OCI-LY7 (cell line): ENCODE measurements at regions not wholly inside any gene's neighbourhood (a gene's known extent, or its start where the extent isn't known, plus 50 kb on each side); places are given as distances from the start of the nearest gene placed in this dataset.

Experiments
- EZH2phosphoT487 ChIP-seq: fragments of 200-600 bp; sonication (generic); IDR thresholded peaks from 2 replicates; pipeline ENCODE4 v1.6.1; 2018; ENCODE audit warnings: low read depth, borderline replicate concordance, mild to moderate bottlenecking, mixed run types, antibody characterized with exemption, low read length, moderate library complexity, mixed read lengths
- TF ChIP-seq, protein P1 (sequence below): fragments of 200-600 bp; sonication (generic); conservative IDR thresholded peaks from 2 replicates; pipeline ENCODE4 v1.5.1; 2014; ENCODE audit warnings: mild to moderate bottlenecking, antibody characterized with exemption, low read length, moderate library complexity, mixed read lengths

DNA sequence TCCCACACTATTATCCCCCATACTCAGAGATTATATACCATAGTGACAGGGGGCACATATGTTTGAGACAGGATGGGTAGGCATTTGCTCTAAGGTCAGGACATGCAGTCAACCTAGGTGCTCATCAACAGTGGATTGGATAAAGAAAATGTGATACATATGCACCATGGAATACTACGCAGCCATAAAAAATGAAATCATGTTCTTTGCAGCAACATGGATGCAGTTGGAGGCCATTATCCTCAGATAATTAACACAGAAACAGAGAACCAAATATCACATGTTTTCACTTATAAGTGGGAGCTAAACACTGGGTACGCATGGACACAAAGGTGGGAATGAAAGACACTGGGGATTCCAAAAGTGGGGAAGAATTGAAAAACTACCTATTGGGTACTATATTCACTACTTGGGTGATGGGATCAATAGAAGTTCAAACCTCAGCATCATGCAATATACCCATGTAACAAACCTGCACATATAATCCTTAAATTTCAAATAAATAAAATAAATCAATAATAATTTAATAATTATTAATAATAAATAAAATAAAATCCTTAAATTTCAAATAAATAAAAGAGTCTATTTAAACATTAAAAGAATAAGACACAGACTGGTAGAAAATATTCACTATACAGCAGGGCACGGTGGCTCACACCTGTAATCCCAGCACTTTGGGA is 160.1 kb upstream of the CNOT2 start:
- no peak for TF ChIP-seq EZH2phosphoT487
- TF ChIP-seq, protein P1, sequence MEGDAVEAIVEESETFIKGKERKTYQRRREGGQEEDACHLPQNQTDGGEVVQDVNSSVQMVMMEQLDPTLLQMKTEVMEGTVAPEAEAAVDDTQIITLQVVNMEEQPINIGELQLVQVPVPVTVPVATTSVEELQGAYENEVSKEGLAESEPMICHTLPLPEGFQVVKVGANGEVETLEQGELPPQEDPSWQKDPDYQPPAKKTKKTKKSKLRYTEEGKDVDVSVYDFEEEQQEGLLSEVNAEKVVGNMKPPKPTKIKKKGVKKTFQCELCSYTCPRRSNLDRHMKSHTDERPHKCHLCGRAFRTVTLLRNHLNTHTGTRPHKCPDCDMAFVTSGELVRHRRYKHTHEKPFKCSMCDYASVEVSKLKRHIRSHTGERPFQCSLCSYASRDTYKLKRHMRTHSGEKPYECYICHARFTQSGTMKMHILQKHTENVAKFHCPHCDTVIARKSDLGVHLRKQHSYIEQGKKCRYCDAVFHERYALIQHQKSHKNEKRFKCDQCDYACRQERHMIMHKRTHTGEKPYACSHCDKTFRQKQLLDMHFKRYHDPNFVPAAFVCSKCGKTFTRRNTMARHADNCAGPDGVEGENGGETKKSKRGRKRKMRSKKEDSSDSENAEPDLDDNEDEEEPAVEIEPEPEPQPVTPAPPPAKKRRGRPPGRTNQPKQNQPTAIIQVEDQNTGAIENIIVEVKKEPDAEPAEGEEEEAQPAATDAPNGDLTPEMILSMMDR = no peak
